Kidney epithelial cell (primary cell): ENCODE measurements at regions not wholly inside any gene's neighbourhood (a gene's known extent, or its start where the extent isn't known, plus 50 kb on each side); places are given as distances from the start of the nearest gene placed in this dataset.

Source experiments
- DNase-seq: peaks from one replicate; pipeline ENCODE4 v3.0.0-alpha.2; 2010; ENCODE audit warnings: low read depth
- H3K27me3 ChIP-seq: 2 replicates; pipeline ENCODE4 v1.6.0; 2011; ENCODE audit warnings: low read length; ENCODE audit not compliant: control insufficient read depth, insufficient read depth
- H3K36me3 ChIP-seq: 2 replicates; pipeline ENCODE4 v1.5.1; 2011; ENCODE audit warnings: low read length; ENCODE audit not compliant: control insufficient read depth, insufficient read depth
- H3K4me3 ChIP-seq: 2 replicates; pipeline ENCODE4 v1.5.1; 2011; ENCODE audit warnings: low read depth, mild to moderate bottlenecking, control low read depth, low read length
- CTCF ChIP-seq: IDR thresholded peaks from 2 replicates; pipeline ENCODE4 v1.5.1; 2011; ENCODE audit warnings: mild to moderate bottlenecking, moderate library complexity, low read length, control low read depth, inconsistent platforms; ENCODE audit not compliant: insufficient read depth, poor library complexity, severe bottlenecking

- TF ChIP-seq CTCF: no peak
- no peak for DNase-seq
- no peak overlapping the region for H3K4me3 ChIP-seq
- H3K27me3 ChIP-seq: no peaks in the 10 kb centered on the region
- H3K36me3 ChIP-seq: no peaks in the 10 kb centered on the region
Measured at GRCh38 chr3:147846293-147846692, 437.1 kb downstream of the ZIC1 start.

DNA sequence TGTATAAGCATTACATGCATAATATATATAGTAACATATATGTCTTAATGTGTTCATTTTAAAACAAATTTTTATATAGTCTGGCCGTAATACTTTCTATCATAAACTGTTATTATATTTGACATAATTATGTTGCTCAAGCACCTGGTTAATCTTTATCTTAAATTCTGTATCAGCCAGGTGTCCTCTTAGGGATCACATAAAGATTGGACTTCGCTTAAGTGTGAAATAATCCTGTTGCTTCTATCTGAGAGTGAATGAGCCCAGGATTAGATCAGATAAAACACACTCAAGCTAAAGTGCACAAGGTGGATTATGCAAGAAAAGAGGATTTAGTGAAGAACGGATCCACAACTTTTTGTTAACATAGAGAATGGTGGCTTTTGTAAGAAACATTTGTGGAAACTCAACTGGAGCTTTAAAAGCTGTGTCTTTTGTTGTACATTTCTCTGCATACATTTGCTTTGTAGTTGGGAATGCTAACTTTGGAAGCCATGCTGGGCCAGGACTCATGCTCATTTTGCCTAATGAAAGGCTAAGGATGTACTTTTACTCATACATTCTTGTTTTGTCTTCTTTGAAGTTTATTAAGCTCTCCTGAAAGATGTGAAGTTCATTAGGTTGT, 437.8 kb downstream of the ZIC1 start:
- TF ChIP-seq CTCF: no peak
- Histone ChIP-seq H3K27me3 (no peaks in the 10 kb centered on the region), H3K4me3 (no peak overlapping the region), H3K36me3 (no peaks in the 10 kb centered on the region)
- no peak for DNase-seq

- no peak for DNase-seq
- H3K4me3 ChIP-seq: no peak overlapping the region
- H3K27me3 ChIP-seq: no peaks in the 10 kb centered on the region
- H3K36me3 ChIP-seq: no peaks in the 10 kb centered on the region
- TF ChIP-seq CTCF: no peak
Measured at GRCh38 chr3:147851062-147851461, 441.9 kb downstream of the ZIC1 start.

DNA sequence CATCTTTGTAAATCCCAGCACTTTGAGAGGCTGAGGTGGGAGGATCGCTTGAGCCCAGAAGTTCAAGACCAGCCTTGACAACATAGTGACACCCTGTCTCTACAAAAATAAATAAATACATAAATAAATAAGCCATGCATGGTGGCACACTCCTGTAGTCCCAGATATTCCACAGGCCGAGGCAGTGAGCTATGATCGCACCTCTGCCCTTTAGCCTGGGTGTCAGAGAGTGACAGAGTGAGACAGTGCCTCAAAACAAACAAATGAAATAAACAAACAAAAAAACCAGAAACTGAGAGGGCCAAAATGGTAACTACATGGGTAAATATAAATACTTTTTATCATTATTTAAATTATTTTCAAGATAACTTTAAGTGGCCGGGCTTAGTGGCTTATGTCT, 445.4 kb downstream of the ZIC1 start:
- no peaks in the 10 kb centered on the region for H3K27me3 ChIP-seq
- DNase-seq: no peak
- no peak overlapping the region for H3K4me3 ChIP-seq
- TF ChIP-seq CTCF: no peak
- no peaks in the 10 kb centered on the region for H3K36me3 ChIP-seq

DNA sequence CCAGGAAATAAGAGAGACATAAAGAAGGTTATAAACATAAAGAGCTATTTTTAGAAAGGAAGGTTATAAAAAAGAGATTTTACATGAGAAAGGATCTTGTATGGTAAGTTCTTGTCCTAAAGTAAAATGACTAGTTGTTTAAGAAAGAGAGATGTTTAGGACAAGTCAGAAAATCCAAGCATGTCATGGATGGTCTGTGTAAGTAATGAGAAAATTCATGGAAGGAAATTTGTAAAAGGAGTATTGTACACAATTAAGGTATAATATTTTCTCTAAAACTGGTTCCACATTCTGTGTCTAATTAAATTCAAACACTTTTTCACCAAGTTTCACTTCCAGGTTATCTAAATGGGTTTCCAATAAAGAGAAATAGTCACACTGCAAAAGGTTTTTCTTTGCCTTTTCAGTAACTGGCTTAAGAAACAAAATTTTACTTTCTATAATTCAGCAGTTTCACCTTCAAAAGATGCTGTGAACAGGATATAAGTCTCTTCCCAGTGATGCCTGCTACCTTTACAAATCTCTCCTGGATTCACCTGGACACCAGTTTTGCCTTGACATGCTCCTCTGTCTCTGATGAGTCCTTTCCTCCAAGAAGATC, 455.7 kb downstream of the ZIC1 start:
- DNase-seq: no peak
- H3K36me3 ChIP-seq: no peaks in the 10 kb centered on the region
- H3K4me3 ChIP-seq: no peak overlapping the region
- no peaks in the 10 kb centered on the region for H3K27me3 ChIP-seq
- TF ChIP-seq CTCF: no peak

DNA sequence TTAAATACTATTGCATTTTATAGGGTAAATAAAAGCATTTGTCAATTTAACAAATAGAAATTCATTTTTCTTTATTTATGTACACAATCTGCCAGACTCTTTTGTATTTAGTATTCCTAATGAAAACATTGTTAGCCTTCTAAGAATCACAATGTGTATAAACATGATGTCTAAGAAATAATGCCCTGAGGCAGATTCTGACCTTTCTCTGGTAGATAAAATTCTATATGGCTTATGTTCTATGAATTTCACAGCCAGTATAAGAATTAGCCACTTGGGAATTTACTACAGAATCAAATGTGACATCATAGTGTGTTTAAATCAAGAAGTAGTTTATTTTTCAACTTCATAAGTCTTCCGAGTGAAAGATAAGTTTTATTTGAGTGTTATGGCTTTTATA, 457.4 kb downstream of the ZIC1 start:
- Histone ChIP-seq H3K36me3 (no peaks in the 10 kb centered on the region), H3K4me3 (no peak overlapping the region), H3K27me3 (no peaks in the 10 kb centered on the region)
- DNase-seq: no peak
- no peak for TF ChIP-seq CTCF
